HEK293 (cell line): ENCODE measurements at regions not wholly inside any gene's neighbourhood (a gene's known extent, or its start where the extent isn't known, plus 50 kb on each side); places are given as distances from the start of the nearest gene placed in this dataset.

ENCODE experiments used
- CTCF ChIA-PET: fragments of 350-600 bp; formaldehyde crosslinking; extraction: SDS; loops from one replicate; lab custom pipeline; 2021; ENCODE audit warnings: antibody characterized with exemption; lab: Yijun Ruan, JAX
- POLR2A ChIA-PET: fragments of 300-600 bp; formaldehyde crosslinking; extraction: SDS; loops from one replicate; lab custom pipeline; 2020; ENCODE audit warnings: antibody characterized with exemption, inconsistent platforms; lab: Yijun Ruan, JAX
- H3K27ac ChIP-seq: fragments of 200-500 bp; sonication (Bioruptor generic); 2 replicates; pipeline ENCODE4 v1.5.1; 2014; ENCODE audit warnings: low read depth, low read length, control low read depth, inconsistent platforms; ENCODE audit errors: extremely low read depth
- H3K36me3 ChIP-seq, 2 experiments: fragments of 200-500 bp in 1 of 2; sonication (Bioruptor generic) in 1 of 2; 1 replicate in 1 of 2; 2 replicates in 1 of 2; pipeline ENCODE4 v1.5.1; 2014 to 2017; ENCODE audit warnings: inconsistent platforms in 2 of 2, low read length in 2 of 2; ENCODE audit not compliant: control insufficient read depth in 2 of 2, insufficient read depth in 1 of 2
- H3K4me1 ChIP-seq: fragments of 200-500 bp; sonication (Bioruptor generic); 2 replicates; pipeline ENCODE4 v1.5.1; 2014; ENCODE audit warnings: mild to moderate bottlenecking, low read length, inconsistent platforms; ENCODE audit not compliant: control insufficient read depth, insufficient read depth
- H3K4me3 ChIP-seq: 2 replicates; pipeline ENCODE4 v1.5.1; 2011; ENCODE audit warnings: low read depth, mild to moderate bottlenecking, control low read depth, low read length, moderate library complexity
- H3K9me3 ChIP-seq: fragments of 200-500 bp; sonication (Bioruptor generic); 2 replicates; pipeline ENCODE4 v1.5.1; 2014; ENCODE audit warnings: low read depth, low read length, inconsistent platforms; ENCODE audit not compliant: control insufficient read depth, insufficient read depth
- KLF8 ChIP-seq: fragments of 450-650 bp; formaldehyde crosslinking; IDR thresholded peaks from 2 replicates; pipeline ENCODE4 v1.5.1; 2016; ENCODE audit warnings: missing biosample characterization, missing genetic modification characterization
- OSR2 ChIP-seq: fragments of 450-650 bp; formaldehyde crosslinking; IDR thresholded peaks from 2 replicates; pipeline ENCODE4 v1.5.1; 2016; ENCODE audit warnings: missing biosample characterization, missing genetic modification characterization
- SETDB1 ChIP-seq: IDR thresholded peaks from one replicate; pipeline ENCODE4 v1.6.1; 2017; ENCODE audit warnings: mild to moderate bottlenecking, low read length, moderate library complexity, mixed read lengths; ENCODE audit not compliant: insufficient read length
- ZBTB17 ChIP-seq: fragments of 450-650 bp; formaldehyde crosslinking; IDR thresholded peaks from 2 replicates; pipeline ENCODE4 v1.5.1; 2016; ENCODE audit warnings: missing biosample characterization, missing genetic modification characterization
- ZNF202 ChIP-seq: fragments of 450-650 bp; formaldehyde crosslinking; IDR thresholded peaks from 2 replicates; pipeline ENCODE4 v1.5.1; 2016; ENCODE audit warnings: missing biosample characterization, missing genetic modification characterization, borderline replicate concordance
- ZNF596 ChIP-seq: fragments of 450-650 bp; IDR thresholded peaks from 2 replicates; pipeline ENCODE4 v1.5.0; 2018; ENCODE audit warnings: missing biosample characterization, mild to moderate bottlenecking, missing genetic modification characterization, moderate library complexity
- ZNF785 ChIP-seq: fragments of 450-650 bp; formaldehyde crosslinking; IDR thresholded peaks from 2 replicates; pipeline ENCODE4 v1.5.1; 2016; ENCODE audit warnings: missing biosample characterization, missing genetic modification characterization
- TF ChIP-seq, protein P1 (sequence below): fragments of 450-650 bp; formaldehyde crosslinking; IDR thresholded peaks from 2 replicates; pipeline ENCODE4 v1.5.1; 2017; ENCODE audit warnings: missing biosample characterization, missing genetic modification characterization
- TF ChIP-seq, protein P2 (sequence below): fragments of 450-650 bp; IDR thresholded peaks from 2 replicates; pipeline ENCODE4 v1.5.1; 2018; ENCODE audit warnings: missing biosample characterization, mild to moderate bottlenecking, missing genetic modification characterization
- TF ChIP-seq, protein P3 (sequence below): fragments of 450-650 bp; formaldehyde crosslinking; IDR thresholded peaks from 2 replicates; pipeline ENCODE4 v1.5.1; 2016; ENCODE audit warnings: missing biosample characterization, missing genetic modification characterization
- TF ChIP-seq, protein P4 (sequence below): fragments of 450-650 bp; formaldehyde crosslinking; IDR thresholded peaks from 2 replicates; pipeline ENCODE4 v1.5.1; 2016; ENCODE audit warnings: missing biosample characterization, missing genetic modification characterization
- TF ChIP-seq, protein P5 (sequence below): fragments of 450-650 bp; formaldehyde crosslinking; IDR thresholded peaks from 2 replicates; pipeline ENCODE4 v1.5.1; 2016; ENCODE audit warnings: missing biosample characterization, missing genetic modification characterization

DNA sequence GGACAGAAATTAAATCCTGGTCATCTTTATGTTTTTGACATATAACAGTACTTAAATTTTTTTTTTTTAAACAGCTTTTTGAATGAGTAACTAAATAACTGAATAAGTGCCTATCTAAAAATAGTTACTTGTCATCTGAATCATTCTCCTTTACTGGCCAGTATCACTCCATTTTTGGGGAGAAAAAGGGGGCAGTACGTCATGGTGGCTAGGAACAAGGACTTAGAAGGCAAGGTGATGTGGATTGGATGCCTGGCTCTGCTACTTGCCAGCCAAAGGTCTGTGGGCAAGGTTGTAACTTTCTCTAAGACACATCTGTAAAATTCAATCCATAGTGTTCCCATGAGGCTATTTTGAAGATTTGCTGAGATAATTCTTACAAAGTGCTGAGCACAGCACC, 220.4 kb upstream of the DEPDC1 start:
- ChIA-PET CTCF (no interaction called here), POLR2A (no interaction called here)
- no peak overlapping the region for H3K27ac ChIP-seq
- H3K9me3 ChIP-seq = no peaks in the 10 kb centered on the region
- TF ChIP-seq ZBTB17 (tag by site-specific recombination) (no peak), SETDB1 (no peak), ZNF202 (tag by site-specific recombination) (no peak), ZNF785 (tag by site-specific recombination) (no peak), ZNF596 (no peak)
- TF ChIP-seq, protein P1, sequence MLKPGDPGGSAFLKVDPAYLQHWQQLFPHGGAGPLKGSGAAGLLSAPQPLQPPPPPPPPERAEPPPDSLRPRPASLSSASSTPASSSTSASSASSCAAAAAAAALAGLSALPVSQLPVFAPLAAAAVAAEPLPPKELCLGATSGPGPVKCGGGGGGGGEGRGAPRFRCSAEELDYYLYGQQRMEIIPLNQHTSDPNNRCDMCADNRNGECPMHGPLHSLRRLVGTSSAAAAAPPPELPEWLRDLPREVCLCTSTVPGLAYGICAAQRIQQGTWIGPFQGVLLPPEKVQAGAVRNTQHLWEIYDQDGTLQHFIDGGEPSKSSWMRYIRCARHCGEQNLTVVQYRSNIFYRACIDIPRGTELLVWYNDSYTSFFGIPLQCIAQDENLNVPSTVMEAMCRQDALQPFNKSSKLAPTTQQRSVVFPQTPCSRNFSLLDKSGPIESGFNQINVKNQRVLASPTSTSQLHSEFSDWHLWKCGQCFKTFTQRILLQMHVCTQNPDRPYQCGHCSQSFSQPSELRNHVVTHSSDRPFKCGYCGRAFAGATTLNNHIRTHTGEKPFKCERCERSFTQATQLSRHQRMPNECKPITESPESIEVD (tag by site-specific recombination) = no peak
- TF ChIP-seq, protein P2, sequence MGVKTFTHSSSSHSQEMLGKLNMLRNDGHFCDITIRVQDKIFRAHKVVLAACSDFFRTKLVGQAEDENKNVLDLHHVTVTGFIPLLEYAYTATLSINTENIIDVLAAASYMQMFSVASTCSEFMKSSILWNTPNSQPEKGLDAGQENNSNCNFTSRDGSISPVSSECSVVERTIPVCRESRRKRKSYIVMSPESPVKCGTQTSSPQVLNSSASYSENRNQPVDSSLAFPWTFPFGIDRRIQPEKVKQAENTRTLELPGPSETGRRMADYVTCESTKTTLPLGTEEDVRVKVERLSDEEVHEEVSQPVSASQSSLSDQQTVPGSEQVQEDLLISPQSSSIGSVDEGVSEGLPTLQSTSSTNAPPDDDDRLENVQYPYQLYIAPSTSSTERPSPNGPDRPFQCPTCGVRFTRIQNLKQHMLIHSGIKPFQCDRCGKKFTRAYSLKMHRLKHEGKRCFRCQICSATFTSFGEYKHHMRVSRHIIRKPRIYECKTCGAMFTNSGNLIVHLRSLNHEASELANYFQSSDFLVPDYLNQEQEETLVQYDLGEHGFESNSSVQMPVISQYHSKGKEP = no peak
- TF ChIP-seq, protein P3, sequence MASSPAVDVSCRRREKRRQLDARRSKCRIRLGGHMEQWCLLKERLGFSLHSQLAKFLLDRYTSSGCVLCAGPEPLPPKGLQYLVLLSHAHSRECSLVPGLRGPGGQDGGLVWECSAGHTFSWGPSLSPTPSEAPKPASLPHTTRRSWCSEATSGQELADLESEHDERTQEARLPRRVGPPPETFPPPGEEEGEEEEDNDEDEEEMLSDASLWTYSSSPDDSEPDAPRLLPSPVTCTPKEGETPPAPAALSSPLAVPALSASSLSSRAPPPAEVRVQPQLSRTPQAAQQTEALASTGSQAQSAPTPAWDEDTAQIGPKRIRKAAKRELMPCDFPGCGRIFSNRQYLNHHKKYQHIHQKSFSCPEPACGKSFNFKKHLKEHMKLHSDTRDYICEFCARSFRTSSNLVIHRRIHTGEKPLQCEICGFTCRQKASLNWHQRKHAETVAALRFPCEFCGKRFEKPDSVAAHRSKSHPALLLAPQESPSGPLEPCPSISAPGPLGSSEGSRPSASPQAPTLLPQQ (tag by site-specific recombination) = no peak
- TF ChIP-seq, all 188 proteins: peak for 0
- Histone ChIP-seq H3K4me3 (no peak overlapping the region), H3K36me3 (no peaks in the 10 kb centered on the region), H3K4me1 (no peaks in the 10 kb centered on the region)

DNA sequence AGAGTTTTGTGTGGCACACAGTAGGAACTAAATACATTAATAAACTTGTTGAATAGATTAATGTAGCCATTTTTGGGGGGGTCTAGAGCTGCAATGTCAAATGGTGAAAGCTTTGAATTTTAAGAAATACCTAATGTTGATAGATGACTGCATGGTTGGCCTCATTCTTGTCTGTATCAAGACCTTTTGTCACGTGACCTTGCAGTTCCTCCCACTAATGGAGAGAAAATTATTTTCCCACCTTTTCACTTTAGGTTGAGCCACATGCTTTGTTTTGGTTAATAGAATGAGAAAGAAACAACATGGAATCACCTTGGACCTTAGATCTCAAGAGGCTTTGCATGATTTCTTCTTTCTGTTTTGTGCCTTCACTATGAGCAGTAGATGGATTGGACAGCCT, 223.6 kb upstream of the DEPDC1 start:
- H3K27ac ChIP-seq = no peak overlapping the region
- no peaks in the 10 kb centered on the region for H3K9me3 ChIP-seq
- H3K36me3 ChIP-seq = no peaks in the 10 kb centered on the region
- ChIA-PET POLR2A (no interaction called here), CTCF (interaction anchor here (0.7 kb wide), 1 partner anchor 9 kb away, joined by 3 read pairs; no protein-coding TSS in a partner anchor)
- H3K4me1 ChIP-seq = no peaks in the 10 kb centered on the region
- TF ChIP-seq OSR2 (no peak), KLF8 (tag by site-specific recombination) (no peak)
- H3K4me3 ChIP-seq = no peak overlapping the region

DNA sequence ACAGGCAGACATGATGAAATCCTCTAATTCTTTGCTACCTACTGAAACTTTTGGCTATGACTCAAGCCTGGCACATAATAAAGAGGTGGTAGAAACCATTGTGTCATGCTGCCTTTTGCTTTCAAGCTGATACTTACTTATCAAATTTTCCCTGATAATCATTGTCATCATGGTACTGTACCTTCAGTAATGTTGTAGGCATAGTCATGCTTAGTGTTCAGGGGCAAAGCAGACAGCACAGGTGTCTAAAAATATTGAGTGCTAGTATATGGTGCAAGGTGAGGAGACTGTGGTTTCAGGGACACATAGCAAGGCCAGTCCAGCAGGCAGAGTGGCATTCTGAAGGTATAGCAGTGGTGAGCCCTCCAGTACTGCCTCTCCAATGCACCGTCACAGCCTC, 226.9 kb upstream of the DEPDC1 start:
- Histone ChIP-seq H3K27ac (no peak overlapping the region), H3K36me3 (no peaks in the 10 kb centered on the region), H3K9me3 (no peaks in the 10 kb centered on the region), H3K4me3 (no peak overlapping the region), H3K4me1 (no peaks in the 10 kb centered on the region)
- TF ChIP-seq, protein P4, sequence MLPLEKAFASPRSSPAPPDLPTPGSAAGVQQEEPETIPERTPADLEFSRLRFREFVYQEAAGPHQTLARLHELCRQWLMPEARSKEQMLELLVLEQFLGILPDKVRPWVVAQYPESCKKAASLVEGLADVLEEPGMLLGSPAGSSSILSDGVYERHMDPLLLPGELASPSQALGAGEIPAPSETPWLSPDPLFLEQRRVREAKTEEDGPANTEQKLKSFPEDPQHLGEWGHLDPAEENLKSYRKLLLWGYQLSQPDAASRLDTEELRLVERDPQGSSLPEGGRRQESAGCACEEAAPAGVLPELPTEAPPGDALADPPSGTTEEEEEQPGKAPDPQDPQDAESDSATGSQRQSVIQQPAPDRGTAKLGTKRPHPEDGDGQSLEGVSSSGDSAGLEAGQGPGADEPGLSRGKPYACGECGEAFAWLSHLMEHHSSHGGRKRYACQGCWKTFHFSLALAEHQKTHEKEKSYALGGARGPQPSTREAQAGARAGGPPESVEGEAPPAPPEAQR (tag by site-specific recombination) = no peak
- TF ChIP-seq, protein P5, sequence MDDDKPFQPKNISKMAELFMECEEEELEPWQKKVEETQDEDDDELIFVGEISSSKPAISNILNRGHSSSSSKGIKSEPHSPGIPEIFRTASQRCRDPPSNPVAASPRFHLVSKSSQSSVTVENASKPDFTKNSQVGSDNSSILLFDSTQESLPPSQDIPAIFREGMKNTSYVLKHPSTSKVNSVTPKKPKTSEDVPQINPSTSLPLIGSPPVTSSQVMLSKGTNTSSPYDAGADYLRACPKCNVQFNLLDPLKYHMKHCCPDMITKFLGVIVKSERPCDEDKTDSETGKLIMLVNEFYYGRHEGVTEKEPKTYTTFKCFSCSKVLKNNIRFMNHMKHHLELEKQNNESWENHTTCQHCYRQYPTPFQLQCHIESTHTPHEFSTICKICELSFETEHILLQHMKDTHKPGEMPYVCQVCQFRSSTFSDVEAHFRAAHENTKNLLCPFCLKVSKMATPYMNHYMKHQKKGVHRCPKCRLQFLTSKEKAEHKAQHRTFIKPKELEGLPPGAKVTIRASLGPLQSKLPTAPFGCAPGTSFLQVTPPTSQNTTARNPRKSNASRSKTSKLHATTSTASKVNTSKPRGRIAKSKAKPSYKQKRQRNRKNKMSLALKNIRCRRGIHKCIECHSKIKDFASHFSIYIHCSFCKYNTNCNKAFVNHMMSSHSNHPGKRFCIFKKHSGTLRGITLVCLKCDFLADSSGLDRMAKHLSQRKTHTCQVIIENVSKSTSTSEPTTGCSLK (tag by site-specific recombination) = no peak
- POLR2A ChIA-PET = no interaction called here
- CTCF ChIA-PET = no interaction called here
